Neural cell (in vitro differentiated cells): ENCODE measurements at regions not wholly inside any gene's neighbourhood (a gene's known extent, or its start where the extent isn't known, plus 50 kb on each side); places are given as distances from the start of the nearest gene placed in this dataset.

Source experiments
- H2AFZ ChIP-seq: fragments of 200-600, 300-800 bp; sonication (generic), shearing (Covaris generic); 2 replicates; pipeline ENCODE4 v1.6.0; 2014; ENCODE audit warnings: low read depth, mild to moderate bottlenecking, antibody characterized with exemption, low read length, moderate library complexity
- H3F3A ChIP-seq: fragments of 200-600 bp; shearing (Covaris generic); 2 replicates; pipeline ENCODE4 v1.6.1; 2016; ENCODE audit warnings: mild to moderate bottlenecking, moderate library complexity, mixed read lengths, antibody characterized with exemption, low read length; ENCODE audit not compliant: insufficient read depth, poor library complexity, severe bottlenecking
- H3K27ac ChIP-seq: fragments of 200-600, 300-800 bp; sonication (generic), shearing (Covaris generic); 2 replicates; pipeline ENCODE4 v1.5.1; 2014; ENCODE audit warnings: mild to moderate bottlenecking, low read length, moderate library complexity
- H3K27me3 ChIP-seq: fragments of 300-800, 200-600 bp; sonication (generic), shearing (Covaris generic); 2 replicates; pipeline ENCODE4 v1.6.0; 2014; ENCODE audit warnings: mild to moderate bottlenecking, low read depth, low read length, moderate library complexity; ENCODE audit not compliant: insufficient read depth
- H3K36me3 ChIP-seq: fragments of 300-800, 200-600 bp; sonication (generic), shearing (Covaris generic); 2 replicates; pipeline ENCODE4 v1.5.1; 2014; ENCODE audit warnings: mild to moderate bottlenecking, antibody characterized with exemption, low read length, moderate library complexity; ENCODE audit not compliant: insufficient read depth
- H3K4me2 ChIP-seq: fragments of 300-800, 200-600 bp; sonication (generic), shearing (Covaris generic); 2 replicates; pipeline ENCODE4 v1.6.0; 2014; ENCODE audit warnings: mild to moderate bottlenecking, low read length
- H3K4me3 ChIP-seq: fragments of 300-800, 200-600 bp; sonication (generic), shearing (Covaris generic); 2 replicates; pipeline ENCODE4 v1.5.1; 2014; ENCODE audit warnings: mild to moderate bottlenecking, low read length, moderate library complexity
- H3K79me2 ChIP-seq: fragments of 200-600 bp; shearing (Covaris generic); replicated peaks from 2 replicates; pipeline ENCODE4 v1.6.0; 2014; ENCODE audit warnings: mild to moderate bottlenecking, low read length, moderate library complexity; ENCODE audit not compliant: insufficient read depth
- H3K9ac ChIP-seq: fragments of 300-800, 200-600 bp; sonication (generic), shearing (Covaris generic); 2 replicates; pipeline ENCODE4 v1.6.1; 2016; ENCODE audit warnings: mild to moderate bottlenecking, low read length, mixed read lengths
- H3K9me2 ChIP-seq: fragments of 200-600 bp; shearing (Covaris generic); 2 replicates; pipeline ENCODE4 v1.6.1; 2016; ENCODE audit warnings: mild to moderate bottlenecking, low read length, mixed read lengths; ENCODE audit not compliant: insufficient read depth
- H3K9me3 ChIP-seq: fragments of 200-600, 300-800 bp; sonication (generic), shearing (Covaris generic); 2 replicates; pipeline ENCODE4 v1.6.1; 2016; ENCODE audit warnings: mild to moderate bottlenecking, mixed run types, low read length, moderate library complexity, mixed read lengths
- H4K20me1 ChIP-seq: fragments of 200-600 bp; shearing (Covaris generic); 2 replicates; pipeline ENCODE4 v1.6.1; 2016; ENCODE audit warnings: mild to moderate bottlenecking, mixed run types; ENCODE audit not compliant: insufficient read depth
- EP300 ChIP-seq: fragments of 450-650 bp; conservative IDR thresholded peaks from 2 replicates; pipeline ENCODE4 v1.6.1; 2014; ENCODE audit warnings: antibody characterized with exemption, mild to moderate bottlenecking, moderate library complexity; ENCODE audit not compliant: poor library complexity, severe bottlenecking
- EZH2 ChIP-seq: fragments of 200-600, 300-800 bp; shearing (Covaris generic), sonication (generic); IDR thresholded peaks from 2 replicates; pipeline ENCODE4 v1.6.1; 2014; ENCODE audit warnings: antibody characterized with exemption, low read length, borderline replicate concordance, mild to moderate bottlenecking; ENCODE audit not compliant: insufficient read depth, poor library complexity, severe bottlenecking
- MXI1 ChIP-seq: fragments of 450-650 bp; conservative IDR thresholded peaks from 2 replicates; pipeline ENCODE4 v1.6.1; 2014; ENCODE audit warnings: antibody characterized with exemption, mild to moderate bottlenecking; ENCODE audit not compliant: poor library complexity, severe bottlenecking
- POLR2AphosphoS5 ChIP-seq: IDR thresholded peaks from 2 replicates; pipeline ENCODE4 v1.6.1; 2012
- RAD21 ChIP-seq: fragments of 450-650 bp; conservative IDR thresholded peaks from 2 replicates; pipeline ENCODE4 v1.6.1; 2014; ENCODE audit warnings: antibody characterized with exemption, mild to moderate bottlenecking, moderate library complexity
- SMC3 ChIP-seq: fragments of 450-650 bp; conservative IDR thresholded peaks from 2 replicates; pipeline ENCODE4 v1.6.1; 2014; ENCODE audit warnings: antibody characterized with exemption, mild to moderate bottlenecking, moderate library complexity; ENCODE audit not compliant: poor library complexity
- TAF1 ChIP-seq: IDR thresholded peaks from 2 replicates; pipeline ENCODE4 v1.6.1; 2012; ENCODE audit warnings: low read depth
- TF ChIP-seq, protein P1 (sequence below): IDR thresholded peaks from 2 replicates; pipeline ENCODE4 v1.6.1; 2012; ENCODE audit warnings: borderline replicate concordance
- TF ChIP-seq, protein P2 (sequence below): fragments of 450-650 bp; IDR thresholded peaks from 2 replicates; pipeline ENCODE4 v1.5.1; 2014; ENCODE audit warnings: antibody characterized with exemption, mild to moderate bottlenecking, moderate library complexity; ENCODE audit not compliant: poor library complexity, severe bottlenecking

DNA sequence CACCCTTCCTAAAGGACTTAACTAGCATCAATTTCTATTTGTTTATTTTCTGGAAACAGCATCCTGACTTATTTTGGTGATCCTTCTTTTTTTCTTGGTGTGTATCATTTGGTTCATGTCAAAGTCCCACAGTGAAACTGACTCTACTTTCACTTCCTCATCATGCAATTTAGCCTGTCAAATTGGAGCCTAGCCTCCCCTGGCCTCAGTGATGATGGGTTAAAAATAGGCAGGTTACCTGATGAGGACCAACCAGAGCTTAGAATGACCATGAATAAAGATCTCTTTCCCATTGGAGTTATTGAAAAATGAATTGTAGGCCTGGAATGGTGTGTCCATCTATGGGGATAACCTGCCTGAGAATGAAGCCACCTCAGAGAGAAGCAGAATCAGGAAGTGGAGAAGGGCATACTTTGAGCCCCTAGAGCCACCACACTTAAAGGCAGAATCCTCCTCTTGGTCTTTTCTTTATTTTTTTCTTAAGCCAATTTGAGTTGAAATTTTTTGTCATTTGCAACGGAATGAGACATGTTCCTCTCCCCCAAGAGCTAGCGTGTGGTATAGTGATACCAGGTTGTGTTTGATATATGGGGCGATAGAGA lies 105.6 kb downstream of the BTBD3 start:
- no peaks in the 10 kb centered on the region for H3K9me2 ChIP-seq
- H4K20me1 ChIP-seq = no peaks in the 10 kb centered on the region
- H3K9me3 ChIP-seq = no peaks in the 10 kb centered on the region
- H3K4me2 ChIP-seq = no peak overlapping the region
- no peaks in the 10 kb centered on the region for H3K79me2 ChIP-seq
- H3K27me3 ChIP-seq = no peaks in the 10 kb centered on the region
- no peak overlapping the region for H3K27ac ChIP-seq
- no peak overlapping the region for H2AFZ ChIP-seq
- no peaks in the 10 kb centered on the region for H3F3A ChIP-seq
- TF ChIP-seq EP300 (no peak), RAD21 (no peak), TAF1 (no peak), SMC3 (no peak), MXI1 (no peak), EZH2 (no peak), POLR2AphosphoS5 (no peak)
- TF ChIP-seq, protein P1, sequence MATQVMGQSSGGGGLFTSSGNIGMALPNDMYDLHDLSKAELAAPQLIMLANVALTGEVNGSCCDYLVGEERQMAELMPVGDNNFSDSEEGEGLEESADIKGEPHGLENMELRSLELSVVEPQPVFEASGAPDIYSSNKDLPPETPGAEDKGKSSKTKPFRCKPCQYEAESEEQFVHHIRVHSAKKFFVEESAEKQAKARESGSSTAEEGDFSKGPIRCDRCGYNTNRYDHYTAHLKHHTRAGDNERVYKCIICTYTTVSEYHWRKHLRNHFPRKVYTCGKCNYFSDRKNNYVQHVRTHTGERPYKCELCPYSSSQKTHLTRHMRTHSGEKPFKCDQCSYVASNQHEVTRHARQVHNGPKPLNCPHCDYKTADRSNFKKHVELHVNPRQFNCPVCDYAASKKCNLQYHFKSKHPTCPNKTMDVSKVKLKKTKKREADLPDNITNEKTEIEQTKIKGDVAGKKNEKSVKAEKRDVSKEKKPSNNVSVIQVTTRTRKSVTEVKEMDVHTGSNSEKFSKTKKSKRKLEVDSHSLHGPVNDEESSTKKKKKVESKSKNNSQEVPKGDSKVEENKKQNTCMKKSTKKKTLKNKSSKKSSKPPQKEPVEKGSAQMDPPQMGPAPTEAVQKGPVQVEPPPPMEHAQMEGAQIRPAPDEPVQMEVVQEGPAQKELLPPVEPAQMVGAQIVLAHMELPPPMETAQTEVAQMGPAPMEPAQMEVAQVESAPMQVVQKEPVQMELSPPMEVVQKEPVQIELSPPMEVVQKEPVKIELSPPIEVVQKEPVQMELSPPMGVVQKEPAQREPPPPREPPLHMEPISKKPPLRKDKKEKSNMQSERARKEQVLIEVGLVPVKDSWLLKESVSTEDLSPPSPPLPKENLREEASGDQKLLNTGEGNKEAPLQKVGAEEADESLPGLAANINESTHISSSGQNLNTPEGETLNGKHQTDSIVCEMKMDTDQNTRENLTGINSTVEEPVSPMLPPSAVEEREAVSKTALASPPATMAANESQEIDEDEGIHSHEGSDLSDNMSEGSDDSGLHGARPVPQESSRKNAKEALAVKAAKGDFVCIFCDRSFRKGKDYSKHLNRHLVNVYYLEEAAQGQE = no peak
- TF ChIP-seq, protein P2, sequence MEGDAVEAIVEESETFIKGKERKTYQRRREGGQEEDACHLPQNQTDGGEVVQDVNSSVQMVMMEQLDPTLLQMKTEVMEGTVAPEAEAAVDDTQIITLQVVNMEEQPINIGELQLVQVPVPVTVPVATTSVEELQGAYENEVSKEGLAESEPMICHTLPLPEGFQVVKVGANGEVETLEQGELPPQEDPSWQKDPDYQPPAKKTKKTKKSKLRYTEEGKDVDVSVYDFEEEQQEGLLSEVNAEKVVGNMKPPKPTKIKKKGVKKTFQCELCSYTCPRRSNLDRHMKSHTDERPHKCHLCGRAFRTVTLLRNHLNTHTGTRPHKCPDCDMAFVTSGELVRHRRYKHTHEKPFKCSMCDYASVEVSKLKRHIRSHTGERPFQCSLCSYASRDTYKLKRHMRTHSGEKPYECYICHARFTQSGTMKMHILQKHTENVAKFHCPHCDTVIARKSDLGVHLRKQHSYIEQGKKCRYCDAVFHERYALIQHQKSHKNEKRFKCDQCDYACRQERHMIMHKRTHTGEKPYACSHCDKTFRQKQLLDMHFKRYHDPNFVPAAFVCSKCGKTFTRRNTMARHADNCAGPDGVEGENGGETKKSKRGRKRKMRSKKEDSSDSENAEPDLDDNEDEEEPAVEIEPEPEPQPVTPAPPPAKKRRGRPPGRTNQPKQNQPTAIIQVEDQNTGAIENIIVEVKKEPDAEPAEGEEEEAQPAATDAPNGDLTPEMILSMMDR = no peak
- no peaks in the 10 kb centered on the region for H3K36me3 ChIP-seq
- no peak overlapping the region for H3K9ac ChIP-seq
- no peak overlapping the region for H3K4me3 ChIP-seq

DNA sequence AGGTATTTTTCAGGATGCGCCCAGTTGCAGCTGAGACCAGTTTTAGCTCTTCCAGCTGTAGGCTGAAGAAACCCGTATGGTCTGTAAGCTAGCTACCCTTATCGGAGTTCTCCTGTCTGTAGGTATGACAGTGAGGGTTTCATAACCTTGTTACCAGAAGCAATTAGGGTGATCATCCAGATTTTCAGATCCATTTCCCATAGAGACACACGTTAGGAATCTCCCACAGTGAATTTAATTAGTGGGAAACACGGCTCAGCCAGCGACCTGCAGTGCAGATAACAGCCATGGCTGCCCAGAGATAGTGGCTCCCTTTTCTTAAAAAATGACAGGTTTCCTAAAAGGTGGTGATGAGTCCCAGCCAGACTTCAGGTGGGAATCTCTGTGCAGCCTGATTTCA lies 111.1 kb downstream of the BTBD3 start:
- Histone ChIP-seq H3K9me3 (no peaks in the 10 kb centered on the region), H3K27ac (no peak overlapping the region), H3K9ac (no peak overlapping the region), H3K9me2 (no peaks in the 10 kb centered on the region), H3K4me2 (no peak overlapping the region), H3K27me3 (no peaks in the 10 kb centered on the region), H3K79me2 (no peaks in the 10 kb centered on the region), H4K20me1 (no peaks in the 10 kb centered on the region), H3K36me3 (no peaks in the 10 kb centered on the region), H3F3A (no peaks in the 10 kb centered on the region), H3K4me3 (no peak overlapping the region), H2AFZ (no peak overlapping the region)
- TF ChIP-seq, protein P2 = no peak
- TF ChIP-seq EP300 (no peak), RAD21 (no peak), TAF1 (no peak), SMC3 (no peak), EZH2 (no peak), POLR2AphosphoS5 (no peak), MXI1 (no peak)
- TF ChIP-seq, protein P1 = no peak
